VCaP (cell line): ENCODE measurements at regions not wholly inside any gene's neighbourhood (a gene's known extent, or its start where the extent isn't known, plus 50 kb on each side); places are given as distances from the start of the nearest gene placed in this dataset.

Experiments
- H3K27ac ChIP-seq: fragments of 450-650 bp; 2 replicates; pipeline ENCODE4 v1.5.1; 2017
- CTCF ChIP-seq: fragments of 450-650 bp; conservative IDR thresholded peaks from 2 replicates; pipeline ENCODE4 v1.5.1; 2017; ENCODE audit warnings: mild to moderate bottlenecking, moderate library complexity

- no peak overlapping the region for H3K27ac ChIP-seq
- TF ChIP-seq CTCF: no peak
Measured at GRCh38 chr2:7906431-7906830, 775.4 kb upstream of the ID2 start.

GRCh38 chr2:7907041-7907440, 774.8 kb upstream of the ID2 start:
- no peak for TF ChIP-seq CTCF
- H3K27ac ChIP-seq: no peak overlapping the region

GRCh38 chr2:7910752-7911151, 771.1 kb upstream of the ID2 start:
- no peak for TF ChIP-seq CTCF
- H3K27ac ChIP-seq: no peak overlapping the region

- no peak for TF ChIP-seq CTCF
- no peak overlapping the region for H3K27ac ChIP-seq
Measured at GRCh38 chr2:7911196-7911595, 770.7 kb upstream of the ID2 start.

GRCh38 chr2:7913974-7914373, 767.9 kb upstream of the ID2 start:
- TF ChIP-seq CTCF: no peak

GRCh38 chr2:7915302-7916091, 766.4 kb upstream of the ID2 start:
- H3K27ac ChIP-seq: no peak overlapping the region
- TF ChIP-seq CTCF: no peak

More at GRCh38 chr2:7913974-7914373, 767.9 kb upstream of the ID2 start:
- H3K27ac ChIP-seq: no peak overlapping the region

GRCh38 chr2:7916670-7917069, 765.2 kb upstream of the ID2 start:
- no peak overlapping the region for H3K27ac ChIP-seq
- TF ChIP-seq CTCF: no peak
